GM18505 (cell line): ENCODE measurements at regions not wholly inside any gene's neighbourhood (a gene's known extent, or its start where the extent isn't known, plus 50 kb on each side); places are given as distances from the start of the nearest gene placed in this dataset.

ENCODE experiments used
- ATAC-seq: cut with Tn5 transposase; IDR thresholded peaks from one replicate; pipeline ENCODE4 v1.9.1; 2021; ENCODE audit not compliant: unreplicated experiment
- POLR2A ChIP-seq: IDR thresholded peaks from 4 replicates; pipeline ENCODE4 v1.6.1; 2011; ENCODE audit warnings: borderline replicate concordance; ENCODE audit not compliant: insufficient read depth, insufficient read length; ENCODE audit errors: extremely low read depth

- TF ChIP-seq POLR2A, result no peak
- no peak for ATAC-seq
Observed at GRCh38 chr3:194738254-194739093, 52.8 kb downstream of the FAM43A start.

GRCh38 chr3:194739498-194740284 is 54.0 kb downstream of the FAM43A start:
- TF ChIP-seq POLR2A, result no peak
- ATAC-seq, result no peak

DNA sequence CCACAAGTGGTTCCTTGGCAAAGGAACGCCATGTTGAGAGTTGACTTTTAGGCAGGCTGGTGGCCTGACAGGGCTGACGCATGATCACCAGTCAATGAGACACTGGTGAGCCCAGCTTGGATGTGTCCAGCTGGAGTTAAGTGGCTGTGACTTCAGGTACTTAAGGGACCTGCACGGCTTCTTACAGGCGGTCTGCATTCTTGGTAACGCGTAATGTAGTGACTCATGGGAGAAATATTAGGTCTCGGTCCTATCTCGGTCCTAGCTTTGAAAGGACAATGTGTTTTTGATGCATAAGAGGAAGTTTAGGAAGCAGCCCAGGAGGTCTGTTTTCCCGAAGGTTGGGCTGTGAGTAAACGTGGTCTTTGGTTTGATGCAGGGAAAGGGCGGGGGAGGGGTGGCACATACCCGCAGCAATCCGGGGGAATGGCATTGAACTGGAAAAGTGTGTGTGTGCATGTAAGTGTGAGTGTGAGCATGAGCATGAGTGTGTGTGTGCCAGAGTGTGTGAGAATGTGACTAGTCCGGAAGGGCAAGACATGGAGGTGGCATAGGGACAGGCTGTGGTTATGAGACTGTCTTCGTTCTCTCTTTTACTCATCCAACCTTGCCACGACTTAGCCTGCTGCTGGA is 55.3 kb downstream of the FAM43A start:
- no peak for ATAC-seq
- TF ChIP-seq POLR2A, result no peak

- TF ChIP-seq POLR2A, result no peak
Observed at GRCh38 chr3:194741916-194742315, 56.2 kb downstream of the FAM43A start.

DNA sequence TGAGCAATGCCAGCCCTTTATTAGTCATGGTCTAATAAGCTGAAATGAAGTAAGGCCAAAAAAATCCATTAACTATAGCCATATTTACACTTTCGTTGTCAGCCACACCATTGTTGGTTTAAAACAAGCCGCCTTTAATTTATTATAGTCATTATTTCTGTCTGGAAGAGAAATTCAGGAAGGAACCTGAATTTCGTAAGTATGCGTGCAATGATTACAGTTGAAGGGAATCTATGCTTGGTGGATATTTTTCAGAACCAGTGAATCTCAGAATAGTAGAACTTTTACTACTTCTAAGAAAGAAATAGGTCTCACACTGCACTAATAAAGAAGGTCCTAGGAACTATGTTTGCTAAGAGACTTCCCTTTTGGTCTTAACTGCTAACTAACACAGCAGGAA is 59.1 kb downstream of the FAM43A start:
- ATAC-seq, result no peak
- TF ChIP-seq POLR2A, result no peak

More at GRCh38 chr3:194741916-194742315, 56.2 kb downstream of the FAM43A start:
- ATAC-seq, result no peak

DNA sequence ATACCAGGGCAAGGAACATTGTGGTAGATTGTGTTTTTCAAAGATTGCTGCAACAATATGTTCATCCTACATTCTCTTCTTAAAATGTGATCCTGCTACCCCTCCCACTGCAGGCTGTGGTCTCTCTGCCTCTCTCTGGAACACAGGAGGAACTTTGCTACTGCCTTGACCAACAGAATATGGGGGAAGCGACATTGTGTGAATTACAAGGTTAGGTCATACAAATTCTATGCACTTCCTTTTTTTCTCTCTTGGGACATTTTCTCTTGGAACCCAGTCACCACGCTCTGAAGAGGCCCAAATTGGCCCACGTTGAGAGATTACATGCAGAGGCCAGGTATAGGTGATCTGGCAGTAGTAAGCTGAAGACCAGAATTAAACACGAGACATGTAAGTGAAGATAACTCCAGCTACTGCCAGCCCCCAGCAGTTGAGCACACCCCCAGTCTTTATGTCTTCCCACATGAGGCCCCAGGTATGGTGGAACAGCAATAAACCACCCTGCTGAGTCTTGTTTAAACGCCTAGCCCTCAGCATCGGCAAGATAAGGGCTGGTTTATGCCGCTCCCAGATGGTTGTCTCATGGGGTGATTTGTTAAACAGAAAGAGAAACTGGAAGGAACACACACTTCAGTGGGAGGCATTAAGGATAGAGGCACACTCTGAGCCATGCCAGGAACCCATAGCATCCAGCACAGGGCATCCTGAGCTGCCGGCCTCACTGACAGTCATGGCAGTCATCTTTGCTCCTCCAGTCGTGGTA is 59.9 kb downstream of the FAM43A start:
- no peak for ATAC-seq
- no peak for TF ChIP-seq POLR2A

DNA sequence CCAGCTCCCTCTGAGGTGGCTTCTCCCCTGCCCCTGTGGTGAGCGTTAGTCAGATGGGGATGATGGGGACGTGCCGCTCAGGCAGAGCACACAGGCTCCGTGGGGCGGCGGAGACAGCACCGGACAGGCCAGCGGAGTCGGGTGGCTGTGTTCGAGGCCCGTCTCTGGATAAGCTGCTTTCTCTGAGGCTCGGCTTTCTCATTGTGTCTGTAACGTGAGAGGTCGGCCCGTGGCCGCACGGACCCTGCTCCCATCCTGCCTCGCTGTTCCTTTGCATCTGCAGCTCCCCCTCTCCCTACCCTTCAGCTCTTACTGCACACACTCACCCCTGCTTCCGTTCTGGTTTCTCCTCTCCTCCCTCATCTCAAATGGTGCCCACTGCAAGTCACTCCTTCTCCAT is 62.5 kb downstream of the FAM43A start:
- TF ChIP-seq POLR2A, result no peak
- no peak for ATAC-seq

DNA sequence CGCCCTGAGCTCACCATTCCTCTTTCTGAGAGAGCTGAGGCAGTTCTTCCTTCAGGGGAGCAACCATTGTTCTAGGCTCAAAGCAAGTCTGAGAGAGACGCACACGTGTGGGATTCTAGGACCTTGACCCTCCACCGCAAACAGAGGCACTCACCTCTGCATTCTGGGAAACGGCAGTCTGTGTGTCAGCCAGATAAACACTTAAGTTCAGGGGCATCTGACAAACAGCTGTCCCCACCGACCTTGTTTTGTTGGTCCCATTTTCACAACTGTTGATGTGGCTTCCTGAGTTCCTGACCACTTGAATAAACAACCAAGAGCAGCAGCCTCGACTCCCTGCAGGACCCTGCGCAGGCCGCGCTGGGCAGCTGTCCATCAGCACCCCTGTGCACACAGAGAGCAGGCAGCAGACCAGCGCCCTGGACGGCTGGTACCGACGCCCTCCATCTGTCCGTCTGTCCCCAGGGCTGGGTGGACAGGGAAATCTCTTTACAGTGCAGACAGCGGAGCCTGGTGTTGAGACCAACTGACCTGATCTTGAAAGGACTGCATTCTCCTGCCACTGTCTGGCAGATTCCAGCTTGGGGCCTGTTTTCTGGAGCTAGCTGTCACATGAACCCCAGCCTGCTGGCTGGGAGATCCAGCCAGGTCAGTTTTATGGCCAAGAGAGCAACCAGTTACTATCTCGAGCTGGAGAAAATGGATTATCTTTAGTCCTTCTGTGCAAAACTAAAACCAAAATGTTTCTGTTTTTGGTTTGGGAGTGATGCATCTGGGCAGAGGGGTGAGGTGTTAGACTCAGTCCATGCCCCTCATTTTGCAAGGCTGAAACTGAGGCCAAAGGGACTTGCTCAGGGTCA is 64.2 kb downstream of the FAM43A start:
- no peak for ATAC-seq
- no peak for TF ChIP-seq POLR2A

- no peak for TF ChIP-seq POLR2A
- no peak for ATAC-seq
Observed at GRCh38 chr3:194750491-194750828, 64.8 kb downstream of the FAM43A start.

GRCh38 chr3:194755671-194756459 is 70.2 kb downstream of the FAM43A start:
- TF ChIP-seq POLR2A, result no peak

GRCh38 chr3:194756460-194756779 is 70.7 kb downstream of the FAM43A start:
- no peak for TF ChIP-seq POLR2A
- ATAC-seq, result no peak

More at GRCh38 chr3:194755671-194756459, 70.2 kb downstream of the FAM43A start:
- ATAC-seq, result no peak
